ENCODE measurements at regions not wholly inside any gene's neighbourhood (a gene's known extent, or its start where the extent isn't known, plus 50 kb on each side); places are given as distances from the start of the nearest gene placed in this dataset.

DNA sequence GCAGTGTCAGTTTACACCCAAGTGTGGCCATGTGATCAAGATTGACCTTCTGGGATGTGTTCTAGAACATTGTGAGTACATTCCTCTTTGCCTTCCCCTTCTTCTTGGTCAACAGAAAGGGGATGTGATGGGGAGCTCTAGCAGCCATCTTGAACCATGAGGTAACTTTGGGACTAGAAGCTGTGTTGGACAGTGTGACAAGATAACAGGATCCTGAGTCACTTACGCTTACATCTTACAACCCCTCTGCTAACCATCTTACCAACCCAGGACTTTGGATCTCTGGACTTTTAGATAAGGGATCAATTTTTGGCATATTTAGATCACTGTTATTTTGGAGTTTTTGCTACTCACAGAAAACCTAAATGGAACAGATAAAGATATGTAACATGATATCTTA lies 625.6 kb downstream of the BCOR start:
- no peaks in the 10 kb centered on the region for H4K20me1 ChIP-seq (ENCODE audit: low read length)
- CTCF ChIA-PET, result no interaction called here

DNA sequence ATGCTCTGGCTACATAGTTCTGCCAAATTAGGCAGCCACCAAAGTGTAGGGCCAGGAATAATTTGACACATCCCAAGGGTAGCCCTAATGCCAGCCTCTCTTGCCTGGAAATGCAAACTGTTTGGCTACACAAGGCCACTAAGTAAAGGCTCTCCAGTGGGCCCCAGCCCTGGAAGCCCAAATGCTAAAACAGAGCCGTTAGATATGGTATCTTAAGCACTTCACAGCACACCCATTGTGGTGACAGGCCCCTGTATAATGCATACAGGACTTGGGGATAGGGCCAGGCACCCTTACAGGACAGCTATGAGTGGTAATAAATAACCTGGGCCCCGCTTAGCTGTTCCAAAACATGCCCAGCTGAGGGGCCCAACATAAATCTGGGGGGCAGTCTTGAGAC lies 623.9 kb downstream of the BCOR start:
- Histone ChIP-seq H3K27ac (ENCODE audit: low read length) (no peak overlapping the region), H2AFZ (ENCODE audit: low read length) (no peak overlapping the region), H3K9me3 (ENCODE audit: low read length) (no peaks in the 10 kb centered on the region), H3K9me2 (replicated peaks; ENCODE audit: low read length) (no peaks in the 10 kb centered on the region), H4K20me1 (ENCODE audit: low read length) (no peaks in the 10 kb centered on the region), H3K4me3 (ENCODE audit: low read length) (no peak overlapping the region), H3K79me2 (ENCODE audit: low read length) (no peaks in the 10 kb centered on the region), H3K27me3 (ENCODE audit: low read length) (no peaks in the 10 kb centered on the region), H3K36me3 (ENCODE audit: low read depth, low read length) (no peaks in the 10 kb centered on the region), H3F3A (ENCODE audit: low read length, unreplicated experiment) (no peaks in the 10 kb centered on the region), H3K9ac (ENCODE audit: low read length) (no peak overlapping the region), H3K4me2 (ENCODE audit: low read length) (no peak overlapping the region), H3K4me1 (ENCODE audit: insufficient read depth, low read length) (no peaks in the 10 kb centered on the region)
- intact Hi-C loops (cut with micrococcal nuclease), result no loop called here
- POLR2A ChIA-PET (ENCODE audit: unreplicated experiment), result no interaction called here
- TF ChIP-seq EZH2 (IDR thresholded peaks at IDR 0.05; ENCODE audit: low read length, unreplicated experiment) (no peak), EZH2phosphoT487 (IDR thresholded peaks at IDR 0.05; ENCODE audit: borderline replicate concordance, low read length) (no peak)
- TF ChIP-seq, protein P1, sequence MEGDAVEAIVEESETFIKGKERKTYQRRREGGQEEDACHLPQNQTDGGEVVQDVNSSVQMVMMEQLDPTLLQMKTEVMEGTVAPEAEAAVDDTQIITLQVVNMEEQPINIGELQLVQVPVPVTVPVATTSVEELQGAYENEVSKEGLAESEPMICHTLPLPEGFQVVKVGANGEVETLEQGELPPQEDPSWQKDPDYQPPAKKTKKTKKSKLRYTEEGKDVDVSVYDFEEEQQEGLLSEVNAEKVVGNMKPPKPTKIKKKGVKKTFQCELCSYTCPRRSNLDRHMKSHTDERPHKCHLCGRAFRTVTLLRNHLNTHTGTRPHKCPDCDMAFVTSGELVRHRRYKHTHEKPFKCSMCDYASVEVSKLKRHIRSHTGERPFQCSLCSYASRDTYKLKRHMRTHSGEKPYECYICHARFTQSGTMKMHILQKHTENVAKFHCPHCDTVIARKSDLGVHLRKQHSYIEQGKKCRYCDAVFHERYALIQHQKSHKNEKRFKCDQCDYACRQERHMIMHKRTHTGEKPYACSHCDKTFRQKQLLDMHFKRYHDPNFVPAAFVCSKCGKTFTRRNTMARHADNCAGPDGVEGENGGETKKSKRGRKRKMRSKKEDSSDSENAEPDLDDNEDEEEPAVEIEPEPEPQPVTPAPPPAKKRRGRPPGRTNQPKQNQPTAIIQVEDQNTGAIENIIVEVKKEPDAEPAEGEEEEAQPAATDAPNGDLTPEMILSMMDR (conservative IDR thresholded peaks at IDR 0.05; ENCODE audit: low read depth, low read length), result no peak
- DNase-seq (no peak), ATAC-seq (no peak)
- CTCF ChIA-PET, result no interaction called here
- BruUV-seq (replicated peaks), result no TSS peak

More for the DNA sequence above, 625.6 kb downstream of the BCOR start:
- no peak for DNase-seq
- Histone ChIP-seq H3K4me1 (ENCODE audit: insufficient read depth, low read length) (no peaks in the 10 kb centered on the region), H3K9me2 (replicated peaks; ENCODE audit: low read length) (no peaks in the 10 kb centered on the region), H3F3A (ENCODE audit: low read length, unreplicated experiment) (no peaks in the 10 kb centered on the region), H3K9me3 (ENCODE audit: low read length) (no peaks in the 10 kb centered on the region), H2AFZ (ENCODE audit: low read length) (no peak overlapping the region), H3K4me3 (ENCODE audit: low read length) (no peak overlapping the region), H3K27ac (ENCODE audit: low read length) (no peak overlapping the region), H3K9ac (ENCODE audit: low read length) (no peak overlapping the region), H3K4me2 (ENCODE audit: low read length) (no peak overlapping the region), H3K27me3 (ENCODE audit: low read length) (no peaks in the 10 kb centered on the region), H3K36me3 (ENCODE audit: low read depth, low read length) (no peaks in the 10 kb centered on the region), H3K79me2 (ENCODE audit: low read length) (no peaks in the 10 kb centered on the region)
- POLR2A ChIA-PET (ENCODE audit: unreplicated experiment), result no interaction called here
- intact Hi-C loops (cut with micrococcal nuclease), result no loop called here
- no TSS peak for BruUV-seq (replicated peaks)
- ATAC-seq, result no peak
- TF ChIP-seq EZH2 (IDR thresholded peaks at IDR 0.05; ENCODE audit: low read length, unreplicated experiment) (no peak), EZH2phosphoT487 (IDR thresholded peaks at IDR 0.05; ENCODE audit: borderline replicate concordance, low read length) (no peak)
- TF ChIP-seq, protein P1 (conservative IDR thresholded peaks at IDR 0.05; ENCODE audit: low read depth, low read length), result no peak

DNA sequence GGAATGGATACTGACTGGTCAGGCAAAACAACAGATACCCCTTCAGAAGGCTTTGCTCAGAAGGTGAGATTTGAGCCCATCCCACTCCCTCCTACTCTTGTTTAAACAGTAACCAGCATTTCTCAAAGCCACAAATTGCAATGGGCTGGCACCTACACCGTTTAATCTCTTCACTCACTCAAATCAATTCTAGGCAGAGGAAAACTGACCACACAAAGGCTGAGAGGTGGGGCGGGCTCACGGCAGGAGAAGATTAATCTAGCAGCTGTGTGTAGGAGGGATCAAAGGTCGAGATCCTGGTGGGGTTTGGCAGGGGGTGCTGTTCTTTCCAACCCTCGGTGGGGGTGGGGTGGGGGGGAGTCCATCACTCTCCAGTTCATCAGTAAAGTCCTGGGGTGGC lies 622.4 kb downstream of the BCOR start:
- TF ChIP-seq EZH2 (IDR thresholded peaks at IDR 0.05; ENCODE audit: low read length, unreplicated experiment) (no peak), EZH2phosphoT487 (IDR thresholded peaks at IDR 0.05; ENCODE audit: borderline replicate concordance, low read length) (no peak)
- TF ChIP-seq, protein P1 (conservative IDR thresholded peaks at IDR 0.05; ENCODE audit: low read depth, low read length), result no peak
- Histone ChIP-seq H3K4me3 (ENCODE audit: low read length) (no peak overlapping the region), H3K9me2 (replicated peaks; ENCODE audit: low read length) (no peaks in the 10 kb centered on the region), H2AFZ (ENCODE audit: low read length) (no peak overlapping the region), H3K36me3 (ENCODE audit: low read depth, low read length) (no peaks in the 10 kb centered on the region), H3K4me1 (ENCODE audit: insufficient read depth, low read length) (no peaks in the 10 kb centered on the region), H3F3A (ENCODE audit: low read length, unreplicated experiment) (no peaks in the 10 kb centered on the region), H3K79me2 (ENCODE audit: low read length) (no peaks in the 10 kb centered on the region), H4K20me1 (ENCODE audit: low read length) (no peaks in the 10 kb centered on the region), H3K9me3 (ENCODE audit: low read length) (no peaks in the 10 kb centered on the region), H3K27ac (ENCODE audit: low read length) (no peak overlapping the region), H3K27me3 (ENCODE audit: low read length) (no peaks in the 10 kb centered on the region), H3K9ac (ENCODE audit: low read length) (no peak overlapping the region), H3K4me2 (ENCODE audit: low read length) (no peak overlapping the region)
- BruUV-seq (replicated peaks), result no TSS peak
- CTCF ChIA-PET, result no interaction called here
- DNase-seq (no peak), ATAC-seq (no peak)
- intact Hi-C loops (cut with micrococcal nuclease), result no loop called here
- POLR2A ChIA-PET (ENCODE audit: unreplicated experiment), result no interaction called here
